GM12865 (cell line): ENCODE measurements at regions not wholly inside any gene's neighbourhood (a gene's known extent, or its start where the extent isn't known, plus 50 kb on each side); places are given as distances from the start of the nearest gene placed in this dataset.
A peak's percentile ranks its signal among the peaks of the same experiment; 100 is the strongest.

Source experiments
- DNase-seq: peaks from one replicate; pipeline ENCODE4 v3.0.0; 2010; ENCODE audit warnings: low read depth
- H3K4me3 ChIP-seq: 2 replicates; pipeline ENCODE4 v1.5.1; 2011; ENCODE audit warnings: mild to moderate bottlenecking, low read depth, low read length, control low read depth
- TF ChIP-seq, protein P1 (sequence below): IDR thresholded peaks from 2 replicates; pipeline ENCODE4 v1.5.1; 2011; ENCODE audit warnings: low read length, control low read depth, low read depth, inconsistent platforms; ENCODE audit not compliant: insufficient read depth; ENCODE audit errors: missing control alignments

DNA sequence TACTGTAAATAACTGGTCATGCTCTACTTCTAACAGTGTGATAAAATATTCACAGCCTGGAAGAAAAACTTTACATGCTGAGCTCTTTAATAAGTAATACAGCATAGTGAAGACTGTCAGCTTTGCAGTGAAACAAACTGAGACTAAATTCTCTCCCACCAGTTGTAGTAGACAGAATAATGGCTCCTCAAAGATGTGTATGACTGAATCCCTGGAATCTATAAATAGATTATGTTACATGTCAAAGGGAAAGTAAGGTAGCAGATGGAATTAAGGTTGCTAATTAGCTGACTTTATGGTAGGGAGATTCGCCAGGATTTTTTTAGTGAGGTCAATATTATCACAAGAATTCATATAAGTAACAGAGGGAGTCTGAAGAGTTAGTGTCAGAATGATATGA, 609.5 kb upstream of the VRK2 start:
- TF ChIP-seq, protein P1, sequence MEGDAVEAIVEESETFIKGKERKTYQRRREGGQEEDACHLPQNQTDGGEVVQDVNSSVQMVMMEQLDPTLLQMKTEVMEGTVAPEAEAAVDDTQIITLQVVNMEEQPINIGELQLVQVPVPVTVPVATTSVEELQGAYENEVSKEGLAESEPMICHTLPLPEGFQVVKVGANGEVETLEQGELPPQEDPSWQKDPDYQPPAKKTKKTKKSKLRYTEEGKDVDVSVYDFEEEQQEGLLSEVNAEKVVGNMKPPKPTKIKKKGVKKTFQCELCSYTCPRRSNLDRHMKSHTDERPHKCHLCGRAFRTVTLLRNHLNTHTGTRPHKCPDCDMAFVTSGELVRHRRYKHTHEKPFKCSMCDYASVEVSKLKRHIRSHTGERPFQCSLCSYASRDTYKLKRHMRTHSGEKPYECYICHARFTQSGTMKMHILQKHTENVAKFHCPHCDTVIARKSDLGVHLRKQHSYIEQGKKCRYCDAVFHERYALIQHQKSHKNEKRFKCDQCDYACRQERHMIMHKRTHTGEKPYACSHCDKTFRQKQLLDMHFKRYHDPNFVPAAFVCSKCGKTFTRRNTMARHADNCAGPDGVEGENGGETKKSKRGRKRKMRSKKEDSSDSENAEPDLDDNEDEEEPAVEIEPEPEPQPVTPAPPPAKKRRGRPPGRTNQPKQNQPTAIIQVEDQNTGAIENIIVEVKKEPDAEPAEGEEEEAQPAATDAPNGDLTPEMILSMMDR: no peak
- no peak for DNase-seq

DNA sequence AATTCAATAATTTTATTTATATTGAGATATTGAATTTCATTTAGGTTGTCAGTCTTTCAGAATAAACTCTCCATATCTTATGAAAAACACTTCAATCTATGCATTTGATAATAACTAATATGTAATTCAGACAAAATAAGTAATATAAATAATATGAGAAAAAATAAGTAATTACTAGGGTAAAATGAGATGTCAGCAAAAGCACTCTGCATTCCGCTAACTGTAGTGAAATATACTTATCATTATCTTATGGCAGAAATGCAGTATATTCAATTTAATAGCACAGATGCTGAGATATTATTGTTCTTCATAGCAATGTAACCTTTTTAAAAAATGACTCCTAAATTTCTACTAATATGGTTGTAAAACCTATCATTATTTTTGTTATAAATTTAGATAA, 606.2 kb upstream of the VRK2 start:
- DNase-seq: no peak
- no peak overlapping the region for H3K4me3 ChIP-seq
- TF ChIP-seq, protein P1: no peak

More for the DNA sequence above, 609.5 kb upstream of the VRK2 start:
- no peak overlapping the region for H3K4me3 ChIP-seq

DNA sequence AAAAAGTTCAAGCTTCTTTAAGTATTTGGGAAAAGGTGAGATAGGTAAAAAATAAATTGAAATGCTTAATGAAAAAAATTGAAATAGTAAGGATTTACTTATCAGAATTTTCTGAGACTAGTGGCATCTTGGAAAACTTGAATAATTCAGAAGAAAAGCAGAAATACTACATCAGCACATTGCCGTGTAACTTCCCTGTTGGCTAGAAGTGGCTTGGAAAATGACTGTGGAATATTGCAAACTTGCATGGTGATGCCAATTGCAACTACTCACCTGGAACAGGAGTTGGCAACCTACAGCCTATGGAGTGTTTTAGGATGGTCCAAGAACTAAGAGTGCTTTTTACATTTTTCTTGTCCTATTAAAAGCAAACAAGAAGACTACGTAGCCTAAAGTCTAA, 603.5 kb upstream of the VRK2 start:
- DNase-seq: no peak
- TF ChIP-seq, protein P1: no peak

DNA sequence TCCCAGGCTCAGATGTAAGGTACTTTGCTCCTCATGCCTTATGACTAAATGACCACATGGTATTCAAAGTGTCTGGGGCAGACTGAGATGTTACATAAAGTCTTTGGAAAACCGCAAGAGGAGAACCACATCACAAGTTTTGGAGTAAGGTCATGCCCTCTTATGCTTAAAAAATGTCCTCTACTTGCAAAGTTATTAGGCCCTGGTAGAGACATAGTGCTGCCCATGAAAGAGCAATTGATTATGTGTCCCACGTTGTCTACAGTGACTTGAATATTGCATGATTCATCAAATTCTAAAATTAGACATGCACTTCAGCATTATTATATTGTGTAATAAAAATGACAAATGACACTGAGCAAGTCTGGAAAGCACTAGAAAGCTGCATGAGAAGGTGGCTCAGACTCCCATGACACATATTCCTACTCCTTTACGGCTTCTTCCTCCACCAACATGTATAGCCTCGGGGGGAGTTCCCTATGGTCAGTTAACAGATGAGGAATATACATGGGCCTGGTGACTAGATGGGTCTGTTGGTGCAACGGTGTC, 602.6 kb upstream of the VRK2 start:
- no peak for DNase-seq
- TF ChIP-seq, protein P1: no peak
- no peak overlapping the region for H3K4me3 ChIP-seq

More for the DNA sequence above, 603.5 kb upstream of the VRK2 start:
- no peak overlapping the region for H3K4me3 ChIP-seq

DNA sequence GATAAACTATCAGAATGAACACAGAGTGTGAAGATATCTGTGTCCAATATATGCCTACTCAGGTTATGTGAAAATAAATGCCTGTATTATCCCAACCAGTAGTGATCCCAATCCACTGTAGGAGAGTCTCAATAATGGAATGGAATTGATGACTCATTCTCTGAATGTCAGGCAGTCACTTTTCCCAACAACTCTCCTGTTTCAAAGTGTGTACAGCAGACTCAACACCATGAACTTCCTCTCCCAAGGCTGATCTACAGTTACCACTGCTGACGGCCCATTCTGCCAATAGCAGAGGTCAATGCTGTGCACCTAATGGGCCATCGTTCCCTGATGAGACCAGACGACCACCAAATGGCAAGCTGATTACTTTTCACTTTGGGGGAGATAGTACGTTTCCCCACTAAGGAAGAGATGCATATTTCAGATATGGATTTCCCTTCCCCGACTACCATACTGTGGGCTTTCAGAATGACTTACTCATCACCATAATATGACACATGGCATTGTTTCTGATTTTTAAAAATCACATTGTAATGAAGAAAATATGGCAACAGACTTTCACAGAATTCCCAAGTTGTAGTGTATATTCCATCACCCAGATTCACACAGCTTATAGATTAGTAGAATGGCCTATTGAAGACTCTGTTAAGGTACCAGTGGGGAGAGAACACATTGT, 601.7 kb upstream of the VRK2 start:
- DNase-seq: no peak
- no peak overlapping the region for H3K4me3 ChIP-seq
- TF ChIP-seq, protein P1: no peak

DNA sequence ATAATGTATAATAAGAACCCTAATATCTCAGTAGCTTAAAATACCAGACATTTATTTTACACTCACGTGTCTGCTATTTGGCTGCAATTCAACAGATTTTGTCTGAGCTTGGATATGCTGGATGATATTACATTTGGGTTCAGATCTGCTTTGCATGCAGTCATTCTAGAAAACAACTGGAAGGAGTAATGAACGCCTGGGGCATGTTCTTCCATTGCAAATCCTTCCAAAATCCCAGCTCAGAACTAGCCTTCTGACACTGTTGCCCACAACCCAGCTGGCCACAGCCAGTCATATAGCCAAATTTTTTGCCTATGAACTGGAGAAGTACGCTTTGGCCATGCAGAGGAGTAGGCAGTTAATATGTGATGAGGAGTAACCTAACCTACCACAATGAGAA, 597.8 kb upstream of the VRK2 start:
- TF ChIP-seq, protein P1: no peak
- H3K4me3 ChIP-seq: no peak overlapping the region
- no peak for DNase-seq

DNA sequence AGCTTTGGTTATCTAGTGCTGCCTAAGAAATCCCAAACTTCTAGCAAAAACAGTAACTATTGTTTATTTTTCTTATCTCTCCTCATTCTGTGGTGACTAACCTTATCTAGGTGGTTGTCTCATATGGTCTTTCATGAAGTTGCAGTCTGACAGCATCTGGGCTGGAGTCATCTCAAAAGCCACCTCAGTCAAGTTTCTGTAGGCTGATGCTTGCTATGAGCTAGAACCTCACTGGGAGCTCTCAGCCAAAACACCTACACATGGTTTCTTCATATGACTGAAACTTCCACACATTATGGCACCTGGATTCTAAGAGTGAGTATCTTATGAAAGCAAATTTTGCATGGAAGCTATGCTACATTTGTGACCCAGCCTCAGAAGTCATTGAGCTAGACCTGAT, 596.4 kb upstream of the VRK2 start:
- TF ChIP-seq, protein P1: no peak
- DNase-seq: peak; percentile 47
- no peak overlapping the region for H3K4me3 ChIP-seq
